ENCODE measurements at regions not wholly inside any gene's neighbourhood (a gene's known extent, or its start where the extent isn't known, plus 50 kb on each side); places are given as distances from the start of the nearest gene placed in this dataset.
"Not testable (repeated sequence)": the region's sequence is repeated elsewhere in the genome, so short reads cannot be mapped to it uniquely, and the experiment has no call there.

GRCh38 chr7:142698429-142698828 lies 50.8 kb upstream of the PRSS1 start:
- DNase-seq (ENCODE audit: low spot score): no peak

- no peak for DNase-seq (ENCODE audit: low spot score)
These were observed 52.0 kb upstream of the PRSS1 start for GRCh38 chr7:142697270-142697669.

GRCh38 chr7:142696456-142697179 lies 52.7 kb upstream of the PRSS1 start:
- DNase-seq (ENCODE audit: low spot score): no peak

- no peak for DNase-seq (ENCODE audit: low spot score)
These were observed 55.4 kb upstream of the PRSS1 start for GRCh38 chr7:142693911-142694310.

GRCh38 chr7:142690554-142691182 lies 58.6 kb upstream of the PRSS1 start:
- no peak for DNase-seq (ENCODE audit: low spot score)

GRCh38 chr7:142689439-142690120 lies 59.7 kb upstream of the PRSS1 start:
- no peak for DNase-seq (ENCODE audit: low spot score)

- DNase-seq (ENCODE audit: low spot score): no peak
These were observed 63.3 kb upstream of the PRSS1 start for GRCh38 chr7:142685877-142686508.

GRCh38 chr7:142681314-142682092 lies 67.8 kb upstream of the PRSS1 start:
- no peak for DNase-seq (ENCODE audit: low spot score)

- no peak for DNase-seq (ENCODE audit: low spot score)
These were observed 77.8 kb upstream of the PRSS1 start for GRCh38 chr7:142671506-142671905.

- DNase-seq (ENCODE audit: low spot score): no peak
These were observed 78.8 kb upstream of the PRSS1 start for GRCh38 chr7:142670511-142670910.

GRCh38 chr7:142669074-142669654 lies 80.1 kb upstream of the PRSS1 start:
- peak; percentile 23 for DNase-seq (ENCODE audit: low spot score)

- DNase-seq (ENCODE audit: low spot score): peak; percentile 71
These were observed 80.8 kb upstream of the PRSS1 start for GRCh38 chr7:142668495-142668894.

GRCh38 chr7:142657376-142657775 lies 91.9 kb upstream of the PRSS1 start:
- DNase-seq (ENCODE audit: low spot score): no peak

- no peak for DNase-seq (ENCODE audit: low spot score)
These were observed 94.9 kb upstream of the PRSS1 start for GRCh38 chr7:142654398-142654797.

GRCh38 chr7:142647749-142648148 lies 101.5 kb upstream of the PRSS1 start:
- DNase-seq (ENCODE audit: low spot score): no peak

GRCh38 chr7:142646386-142647140 lies 102.7 kb upstream of the PRSS1 start:
- DNase-seq (ENCODE audit: low spot score): no peak

- DNase-seq (ENCODE audit: low spot score): no peak
These were observed 103.5 kb upstream of the PRSS1 start for GRCh38 chr7:142645777-142646176.

GRCh38 chr7:142642316-142642715 lies 107.0 kb upstream of the PRSS1 start:
- DNase-seq (ENCODE audit: low spot score): no peak

- DNase-seq (ENCODE audit: low spot score): not testable (repeated sequence)
These were observed 108.0 kb upstream of the PRSS1 start for GRCh38 chr7:142641252-142641651.

GRCh38 chr7:142638581-142638980 lies 110.7 kb upstream of the PRSS1 start:
- DNase-seq (ENCODE audit: low spot score): no peak

GRCh38 chr7:142637240-142637639 lies 112.0 kb upstream of the PRSS1 start:
- DNase-seq (ENCODE audit: low spot score): no peak

Measured in pons (tissue), 1 donor.